SK-N-SH treated with all-trans-retinoic acid at 6 μM for 48 hours (cell line): ENCODE measurements at regions not wholly inside any gene's neighbourhood (a gene's known extent, or its start where the extent isn't known, plus 50 kb on each side); places are given as distances from the start of the nearest gene placed in this dataset.

ENCODE experiments used
- ARNTL ChIP-seq: fragments of 450-650 bp; formaldehyde crosslinking; IDR thresholded peaks from 2 replicates; pipeline ENCODE4 v1.5.0; 2020; ENCODE audit warnings: low read depth, mild to moderate bottlenecking, moderate library complexity, borderline replicate concordance
- BACH2 ChIP-seq: fragments of 250-450 bp; sonication (Bioruptor Pico); IDR thresholded peaks from 2 replicates; pipeline ENCODE4 v1.9.0; 2021; ENCODE audit warnings: mild to moderate bottlenecking, borderline replicate concordance
- GLIS3 ChIP-seq: fragments of 250-450 bp; sonication (Bioruptor Pico); IDR thresholded peaks from 2 replicates; pipeline ENCODE4 v1.5.0; 2020; ENCODE audit warnings: mild to moderate bottlenecking, moderate library complexity
- OSR1 ChIP-seq: fragments of 250-450 bp; sonication (Bioruptor Pico); IDR thresholded peaks from 2 replicates; pipeline ENCODE4 v1.8.0; 2022; ENCODE audit warnings: moderate library complexity, mild to moderate bottlenecking, inconsistent platforms
- RARB ChIP-seq: fragments of 250-450 bp; sonication (Bioruptor Pico); IDR thresholded peaks from 2 replicates; pipeline ENCODE4 v1.8.0; 2021; ENCODE audit warnings: mild to moderate bottlenecking, moderate library complexity
- SNAI2 ChIP-seq: fragments of 250-450 bp; sonication (Bioruptor Pico); IDR thresholded peaks from 2 replicates; pipeline ENCODE4 v1.5.0; 2020; ENCODE audit warnings: mild to moderate bottlenecking, moderate library complexity
- ZFP3 ChIP-seq: fragments of 250-450 bp; sonication (Bioruptor Pico); IDR thresholded peaks from 2 replicates; pipeline ENCODE4 v1.5.0; 2020; ENCODE audit warnings: mild to moderate bottlenecking, moderate library complexity
- ZFP30 ChIP-seq: fragments of 450-650 bp; formaldehyde crosslinking; IDR thresholded peaks from 2 replicates; pipeline ENCODE4 v1.5.0; 2022; ENCODE audit warnings: mild to moderate bottlenecking, moderate library complexity
- ZNF565 ChIP-seq: fragments of 450-650 bp; formaldehyde crosslinking; conservative IDR thresholded peaks from 2 replicates; pipeline ENCODE4 v1.5.0; 2020; ENCODE audit warnings: low read depth, mild to moderate bottlenecking, moderate library complexity
- ZNF8 ChIP-seq: fragments of 450-650 bp; formaldehyde crosslinking; IDR thresholded peaks from 2 replicates; pipeline ENCODE4 v1.5.0; 2020; ENCODE audit warnings: mild to moderate bottlenecking, moderate library complexity
- TF ChIP-seq, protein P1 (sequence below): fragments of 250-450 bp; sonication (Bioruptor Pico); IDR thresholded peaks from 2 replicates; pipeline ENCODE4 v1.5.1; 2021; ENCODE audit warnings: mild to moderate bottlenecking, moderate library complexity
- TF ChIP-seq, protein P2 (sequence below): fragments of 250-450 bp; sonication (Bioruptor Pico); IDR thresholded peaks from 2 replicates; pipeline ENCODE4 v1.5.1; 2020; ENCODE audit warnings: low read depth, mild to moderate bottlenecking, moderate library complexity
- TF ChIP-seq, protein P3 (sequence below): fragments of 250-450 bp; sonication (Bioruptor Pico); IDR thresholded peaks from 2 replicates; pipeline ENCODE4 v1.8.0; 2020; ENCODE audit warnings: mild to moderate bottlenecking, moderate library complexity, borderline replicate concordance
- TF ChIP-seq, protein P4 (sequence below): fragments of 250-450 bp; sonication (Bioruptor Pico); IDR thresholded peaks from 2 replicates; pipeline ENCODE4 v1.5.0; 2020; ENCODE audit warnings: mild to moderate bottlenecking, moderate library complexity

DNA sequence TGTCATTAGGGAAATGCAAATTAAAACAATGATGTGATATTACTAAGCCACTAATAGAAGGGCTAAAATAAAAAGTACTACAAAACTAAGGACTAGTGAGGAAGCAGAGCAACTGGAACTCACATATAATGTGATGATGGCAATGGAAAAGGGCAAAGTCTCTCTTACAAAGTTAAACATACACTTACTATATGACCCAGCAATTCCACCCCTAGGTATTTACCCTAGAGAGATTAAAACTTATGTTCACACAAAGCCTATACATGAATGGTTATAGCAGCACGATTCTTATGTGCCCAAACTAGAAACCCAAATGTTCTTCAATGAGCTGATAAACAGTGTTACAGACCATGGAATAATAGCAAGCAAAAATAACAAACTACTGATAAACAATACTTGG, 643.7 kb downstream of the TLE1 start:
- TF ChIP-seq, protein P1, sequence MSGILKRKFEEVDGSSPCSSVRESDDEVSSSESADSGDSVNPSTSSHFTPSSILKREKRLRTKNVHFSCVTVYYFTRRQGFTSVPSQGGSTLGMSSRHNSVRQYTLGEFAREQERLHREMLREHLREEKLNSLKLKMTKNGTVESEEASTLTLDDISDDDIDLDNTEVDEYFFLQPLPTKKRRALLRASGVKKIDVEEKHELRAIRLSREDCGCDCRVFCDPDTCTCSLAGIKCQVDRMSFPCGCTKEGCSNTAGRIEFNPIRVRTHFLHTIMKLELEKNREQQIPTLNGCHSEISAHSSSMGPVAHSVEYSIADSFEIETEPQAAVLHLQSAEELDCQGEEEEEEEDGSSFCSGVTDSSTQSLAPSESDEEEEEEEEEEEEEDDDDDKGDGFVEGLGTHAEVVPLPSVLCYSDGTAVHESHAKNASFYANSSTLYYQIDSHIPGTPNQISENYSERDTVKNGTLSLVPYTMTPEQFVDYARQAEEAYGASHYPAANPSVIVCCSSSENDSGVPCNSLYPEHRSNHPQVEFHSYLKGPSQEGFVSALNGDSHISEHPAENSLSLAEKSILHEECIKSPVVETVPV (CRISPR knock-in tag), result no peak
- no peak for TF ChIP-seq ARNTL
- TF ChIP-seq SNAI2, result no peak
- TF ChIP-seq ZFP30 (CRISPR knock-in tag), result no peak
- no peak for TF ChIP-seq BACH2
- no peak for TF ChIP-seq ZFP3 (CRISPR knock-in tag)
- TF ChIP-seq ZNF565 (CRISPR knock-in tag), result no peak
- TF ChIP-seq GLIS3 (CRISPR knock-in tag), result no peak
- TF ChIP-seq OSR1 (CRISPR knock-in tag), result no peak
- no peak for TF ChIP-seq ZNF8 (CRISPR knock-in tag)
- TF ChIP-seq, protein P2, sequence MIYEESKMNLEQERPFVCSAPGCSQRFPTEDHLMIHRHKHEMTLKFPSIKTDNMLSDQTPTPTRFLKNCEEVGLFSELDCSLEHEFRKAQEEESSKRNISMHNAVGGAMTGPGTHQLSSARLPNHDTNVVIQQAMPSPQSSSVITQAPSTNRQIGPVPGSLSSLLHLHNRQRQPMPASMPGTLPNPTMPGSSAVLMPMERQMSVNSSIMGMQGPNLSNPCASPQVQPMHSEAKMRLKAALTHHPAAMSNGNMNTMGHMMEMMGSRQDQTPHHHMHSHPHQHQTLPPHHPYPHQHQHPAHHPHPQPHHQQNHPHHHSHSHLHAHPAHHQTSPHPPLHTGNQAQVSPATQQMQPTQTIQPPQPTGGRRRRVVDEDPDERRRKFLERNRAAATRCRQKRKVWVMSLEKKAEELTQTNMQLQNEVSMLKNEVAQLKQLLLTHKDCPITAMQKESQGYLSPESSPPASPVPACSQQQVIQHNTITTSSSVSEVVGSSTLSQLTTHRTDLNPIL (CRISPR knock-in tag), result no peak
- TF ChIP-seq, protein P3, sequence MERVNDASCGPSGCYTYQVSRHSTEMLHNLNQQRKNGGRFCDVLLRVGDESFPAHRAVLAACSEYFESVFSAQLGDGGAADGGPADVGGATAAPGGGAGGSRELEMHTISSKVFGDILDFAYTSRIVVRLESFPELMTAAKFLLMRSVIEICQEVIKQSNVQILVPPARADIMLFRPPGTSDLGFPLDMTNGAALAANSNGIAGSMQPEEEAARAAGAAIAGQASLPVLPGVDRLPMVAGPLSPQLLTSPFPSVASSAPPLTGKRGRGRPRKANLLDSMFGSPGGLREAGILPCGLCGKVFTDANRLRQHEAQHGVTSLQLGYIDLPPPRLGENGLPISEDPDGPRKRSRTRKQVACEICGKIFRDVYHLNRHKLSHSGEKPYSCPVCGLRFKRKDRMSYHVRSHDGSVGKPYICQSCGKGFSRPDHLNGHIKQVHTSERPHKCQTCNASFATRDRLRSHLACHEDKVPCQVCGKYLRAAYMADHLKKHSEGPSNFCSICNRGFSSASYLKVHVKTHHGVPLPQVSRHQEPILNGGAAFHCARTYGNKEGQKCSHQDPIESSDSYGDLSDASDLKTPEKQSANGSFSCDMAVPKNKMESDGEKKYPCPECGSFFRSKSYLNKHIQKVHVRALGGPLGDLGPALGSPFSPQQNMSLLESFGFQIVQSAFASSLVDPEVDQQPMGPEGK (CRISPR knock-in tag), result no peak
- TF ChIP-seq, protein P4, sequence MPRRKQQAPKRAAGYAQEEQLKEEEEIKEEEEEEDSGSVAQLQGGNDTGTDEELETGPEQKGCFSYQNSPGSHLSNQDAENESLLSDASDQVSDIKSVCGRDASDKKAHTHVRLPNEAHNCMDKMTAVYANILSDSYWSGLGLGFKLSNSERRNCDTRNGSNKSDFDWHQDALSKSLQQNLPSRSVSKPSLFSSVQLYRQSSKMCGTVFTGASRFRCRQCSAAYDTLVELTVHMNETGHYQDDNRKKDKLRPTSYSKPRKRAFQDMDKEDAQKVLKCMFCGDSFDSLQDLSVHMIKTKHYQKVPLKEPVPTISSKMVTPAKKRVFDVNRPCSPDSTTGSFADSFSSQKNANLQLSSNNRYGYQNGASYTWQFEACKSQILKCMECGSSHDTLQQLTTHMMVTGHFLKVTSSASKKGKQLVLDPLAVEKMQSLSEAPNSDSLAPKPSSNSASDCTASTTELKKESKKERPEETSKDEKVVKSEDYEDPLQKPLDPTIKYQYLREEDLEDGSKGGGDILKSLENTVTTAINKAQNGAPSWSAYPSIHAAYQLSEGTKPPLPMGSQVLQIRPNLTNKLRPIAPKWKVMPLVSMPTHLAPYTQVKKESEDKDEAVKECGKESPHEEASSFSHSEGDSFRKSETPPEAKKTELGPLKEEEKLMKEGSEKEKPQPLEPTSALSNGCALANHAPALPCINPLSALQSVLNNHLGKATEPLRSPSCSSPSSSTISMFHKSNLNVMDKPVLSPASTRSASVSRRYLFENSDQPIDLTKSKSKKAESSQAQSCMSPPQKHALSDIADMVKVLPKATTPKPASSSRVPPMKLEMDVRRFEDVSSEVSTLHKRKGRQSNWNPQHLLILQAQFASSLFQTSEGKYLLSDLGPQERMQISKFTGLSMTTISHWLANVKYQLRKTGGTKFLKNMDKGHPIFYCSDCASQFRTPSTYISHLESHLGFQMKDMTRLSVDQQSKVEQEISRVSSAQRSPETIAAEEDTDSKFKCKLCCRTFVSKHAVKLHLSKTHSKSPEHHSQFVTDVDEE (CRISPR knock-in tag), result no peak
- TF ChIP-seq RARB (CRISPR knock-in tag), result no peak
